Fibroblast of villous mesenchyme (primary cell): ENCODE measurements at regions not wholly inside any gene's neighbourhood (a gene's known extent, or its start where the extent isn't known, plus 50 kb on each side); places are given as distances from the start of the nearest gene placed in this dataset.

ENCODE experiments used
- DNase-seq: peaks from one replicate; pipeline ENCODE4 v3.0.0-alpha.2; 2010; ENCODE audit warnings: low read depth
- H3K4me3 ChIP-seq: 2 replicates; pipeline ENCODE4 v1.5.1; 2011; ENCODE audit warnings: low read depth, mild to moderate bottlenecking, low read length
- CTCF ChIP-seq: IDR thresholded peaks from 2 replicates; pipeline ENCODE4 v1.5.1; 2012; ENCODE audit warnings: low read depth, mild to moderate bottlenecking, low read length; ENCODE audit not compliant: insufficient read depth

DNA sequence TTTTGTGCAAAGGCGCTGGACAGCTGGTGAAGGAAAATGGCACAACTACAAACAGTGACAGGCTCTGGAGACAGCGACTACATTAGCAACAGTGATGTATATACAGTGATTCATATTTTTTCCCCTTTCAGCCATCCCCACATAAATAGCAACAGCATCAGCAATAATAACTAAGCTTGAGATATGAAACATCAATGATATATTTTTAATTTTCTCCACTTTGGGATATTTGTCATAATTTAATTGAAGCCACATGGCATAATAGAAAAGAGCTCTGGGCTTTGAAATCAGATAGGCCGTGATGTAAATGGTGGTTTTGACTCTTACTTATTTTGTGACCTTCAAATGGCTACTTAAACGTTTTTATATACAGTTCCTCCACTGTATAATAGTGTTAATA lies 764.3 kb upstream of the PRMT6 start:
- TF ChIP-seq CTCF = no peak
- no peak for DNase-seq
- H3K4me3 ChIP-seq = no peak overlapping the region

DNA sequence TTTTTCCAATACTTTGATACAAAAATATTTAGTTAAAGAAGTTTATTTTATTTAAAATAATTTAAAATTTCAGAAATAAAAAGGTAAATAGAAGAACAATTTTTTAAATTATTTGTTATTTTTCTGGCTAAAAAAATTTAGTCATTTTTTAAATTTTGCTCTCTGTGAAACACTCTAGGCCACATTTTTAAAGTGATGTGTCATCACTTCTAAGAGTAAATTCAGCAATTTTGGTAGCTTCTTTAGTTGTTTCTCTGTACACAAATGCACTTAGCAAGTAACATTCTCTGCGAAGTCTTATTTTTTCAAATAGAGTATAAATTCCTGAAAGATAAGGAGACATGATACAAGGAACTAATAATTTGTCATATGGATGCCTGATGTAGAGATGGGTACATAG lies 760.0 kb upstream of the PRMT6 start:
- TF ChIP-seq CTCF = no peak
- DNase-seq = no peak
- no peak overlapping the region for H3K4me3 ChIP-seq

- TF ChIP-seq CTCF = no peak
- no peak for DNase-seq
- H3K4me3 ChIP-seq = no peak overlapping the region
Observed at GRCh38 chr1:106304106-106304505, 752.4 kb upstream of the PRMT6 start.

DNA sequence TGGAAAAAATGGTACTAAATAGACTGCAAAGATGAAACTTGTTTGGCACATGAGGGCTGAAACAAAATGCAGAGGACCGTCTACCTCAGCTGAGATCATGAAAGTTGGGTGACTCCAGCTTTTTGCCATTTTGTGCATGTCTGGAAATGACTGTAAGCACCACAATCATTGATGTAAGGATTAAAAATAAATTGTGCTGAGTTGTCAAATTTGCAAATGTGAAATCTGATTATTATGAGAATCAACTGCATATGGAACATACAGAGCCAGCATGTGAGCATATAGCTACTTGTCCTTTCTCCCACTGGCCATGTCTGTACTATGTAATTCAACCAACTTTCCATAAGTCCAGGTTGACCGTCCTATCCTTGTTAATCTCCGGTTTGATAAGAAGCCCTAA lies 736.9 kb upstream of the PRMT6 start:
- DNase-seq = no peak
- H3K4me3 ChIP-seq = no peak overlapping the region
- no peak for TF ChIP-seq CTCF

GRCh38 chr1:106325600-106325999 lies 730.9 kb upstream of the PRMT6 start:
- DNase-seq = no peak
- no peak for TF ChIP-seq CTCF
- H3K4me3 ChIP-seq = no peak overlapping the region

- H3K4me3 ChIP-seq = no peak overlapping the region
- TF ChIP-seq CTCF = no peak
- DNase-seq = no peak
Observed at GRCh38 chr1:106344494-106344893, 712.0 kb upstream of the PRMT6 start.

DNA sequence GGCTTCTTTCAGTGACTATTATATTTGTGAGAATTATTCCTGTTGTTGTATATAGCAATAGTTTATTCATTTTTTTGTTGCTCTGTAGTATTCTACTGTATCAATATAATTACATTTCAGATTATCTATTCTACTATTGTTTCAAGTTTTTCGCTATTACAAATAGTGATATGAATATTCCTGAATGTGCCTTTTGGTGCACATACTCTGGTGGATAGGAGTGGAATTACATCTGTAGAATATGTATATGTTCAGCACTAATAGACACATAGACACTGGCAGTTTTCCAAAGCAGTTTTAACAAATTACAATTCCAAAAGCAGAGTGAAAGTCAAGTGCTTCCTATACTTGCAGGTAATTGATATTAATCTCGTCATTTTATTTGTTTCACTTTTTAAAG lies 696.2 kb upstream of the PRMT6 start:
- no peak for TF ChIP-seq CTCF
- no peak overlapping the region for H3K4me3 ChIP-seq
- no peak for DNase-seq
